ENCODE measurements at regions not wholly inside any gene's neighbourhood (a gene's known extent, or its start where the extent isn't known, plus 50 kb on each side); places are given as distances from the start of the nearest gene placed in this dataset.
"Not testable (repeated sequence)": the region's sequence is repeated elsewhere in the genome, so short reads cannot be mapped to it uniquely, and the experiment has no call there.

DNA sequence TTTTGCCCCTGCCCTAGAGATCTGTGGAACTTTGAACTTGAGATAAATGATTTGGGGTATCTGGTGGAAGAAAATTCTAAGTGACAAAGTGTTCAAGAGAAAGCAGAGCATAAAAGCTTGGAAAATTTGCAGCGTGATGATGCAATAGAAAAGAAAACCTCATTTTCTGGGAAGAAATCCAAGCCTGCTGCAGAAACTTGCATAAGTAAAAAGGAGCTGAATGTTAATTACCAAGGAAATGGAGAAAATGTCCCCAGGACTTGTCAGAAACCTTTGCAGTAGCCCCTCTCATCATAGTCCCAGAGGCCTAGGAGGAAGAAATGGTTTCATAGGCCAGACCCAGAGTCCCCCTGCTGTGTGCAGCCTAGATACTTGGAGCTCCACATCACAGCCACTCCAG is 686.9 kb downstream of the FAM181B start:
- Histone ChIP-seq H3K27ac (ENCODE audit: low read depth, low read length) (no peak overlapping the region), H3K4me1 (ENCODE audit: insufficient read depth, low read length) (no peaks in the 10 kb centered on the region), H3K4me3 (ENCODE audit: low read depth in 1 of 2, low read length in 2 of 2) (no peak overlapping the region)

GRCh38 chr11:82045748-82046457 is 687.8 kb downstream of the FAM181B start:
- Histone ChIP-seq H3K9ac (ENCODE audit: low read length) (no peak overlapping the region), H3K36me3 (ENCODE audit: insufficient read depth, low read length) (no peaks in the 10 kb centered on the region), H3K4me3 (ENCODE audit: low read depth in 1 of 2, low read length in 2 of 2) (no peak overlapping the region), H3K27me3 (ENCODE audit: control insufficient read depth in 1 of 2, insufficient read depth in 2 of 2, low read length in 2 of 2) (no peaks in the 10 kb centered on the region), H3K9me3 (ENCODE audit: low read length) (no peaks in the 10 kb centered on the region), H3K27ac (ENCODE audit: low read depth, low read length) (no peak overlapping the region), H3K4me1 (ENCODE audit: insufficient read depth, low read length) (no peaks in the 10 kb centered on the region)

More for the DNA sequence above, 686.9 kb downstream of the FAM181B start:
- Histone ChIP-seq H3K36me3 (ENCODE audit: insufficient read depth, low read length) (no peaks in the 10 kb centered on the region), H3K27me3 (ENCODE audit: control insufficient read depth in 1 of 2, insufficient read depth in 2 of 2, low read length in 2 of 2) (no peaks in the 10 kb centered on the region), H3K9me3 (ENCODE audit: low read length) (no peaks in the 10 kb centered on the region), H3K9ac (ENCODE audit: low read length) (no peak overlapping the region)

GRCh38 chr11:82043316-82043715 is 690.3 kb downstream of the FAM181B start:
- Histone ChIP-seq H3K9me3 (ENCODE audit: low read length) (no peaks in the 10 kb centered on the region), H3K36me3 (ENCODE audit: insufficient read depth, low read length) (no peaks in the 10 kb centered on the region), H3K4me3 (ENCODE audit: low read depth in 1 of 2, low read length in 2 of 2) (no peak overlapping the region), H3K9ac (ENCODE audit: low read length) (no peak overlapping the region), H3K27ac (ENCODE audit: low read depth, low read length) (no peak overlapping the region), H3K27me3 (ENCODE audit: control insufficient read depth in 1 of 2, insufficient read depth in 2 of 2, low read length in 2 of 2) (no peaks in the 10 kb centered on the region), H3K4me1 (ENCODE audit: insufficient read depth, low read length) (no peaks in the 10 kb centered on the region)

GRCh38 chr11:82041764-82042163 is 691.9 kb downstream of the FAM181B start:
- Histone ChIP-seq H3K27me3 (ENCODE audit: control insufficient read depth in 1 of 2, insufficient read depth in 2 of 2, low read length in 2 of 2) (no peaks in the 10 kb centered on the region), H3K4me1 (ENCODE audit: insufficient read depth, low read length) (no peaks in the 10 kb centered on the region), H3K36me3 (ENCODE audit: insufficient read depth, low read length) (no peaks in the 10 kb centered on the region), H3K4me3 (ENCODE audit: low read depth in 1 of 2, low read length in 2 of 2) (no peak overlapping the region), H3K27ac (ENCODE audit: low read depth, low read length) (no peak overlapping the region), H3K9ac (ENCODE audit: low read length) (no peak overlapping the region), H3K9me3 (ENCODE audit: low read length) (no peaks in the 10 kb centered on the region)

- no peaks in the 10 kb centered on the region for H3K4me1 ChIP-seq (ENCODE audit: insufficient read depth, low read length)
- H3K27ac ChIP-seq (ENCODE audit: low read depth, low read length) = no peak overlapping the region
- no peaks in the 10 kb centered on the region for H3K9me3 ChIP-seq (ENCODE audit: low read length)
- H3K4me3 ChIP-seq (ENCODE audit: low read depth in 1 of 2, low read length in 2 of 2) = no peak overlapping the region
- no peaks in the 10 kb centered on the region for H3K27me3 ChIP-seq (ENCODE audit: control insufficient read depth in 1 of 2, insufficient read depth in 2 of 2, low read length in 2 of 2)
- no peak overlapping the region for H3K9ac ChIP-seq (ENCODE audit: low read length)
- H3K36me3 ChIP-seq (ENCODE audit: insufficient read depth, low read length) = no peaks in the 10 kb centered on the region
Measured at GRCh38 chr11:82038154-82038553, 695.5 kb downstream of the FAM181B start.

DNA sequence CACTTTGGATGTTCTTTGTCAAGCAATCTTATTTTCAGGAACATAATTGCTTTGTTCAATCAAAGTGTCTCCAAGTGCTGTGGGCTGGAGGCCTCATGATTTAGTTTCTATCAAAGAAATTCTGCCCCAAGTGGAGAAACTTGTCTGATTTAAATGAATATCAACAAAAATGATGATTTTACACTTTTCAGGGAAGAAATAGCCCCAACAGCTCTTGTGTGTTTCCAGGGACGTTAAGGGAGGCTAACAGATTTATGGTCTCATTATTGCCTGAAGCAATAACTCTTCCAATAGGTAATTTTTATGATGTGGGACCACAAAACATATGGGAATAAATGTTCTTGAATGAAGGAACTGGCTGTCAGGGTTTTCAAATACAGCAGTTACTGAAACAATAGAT is 699.1 kb downstream of the FAM181B start:
- Histone ChIP-seq H3K27me3 (ENCODE audit: control insufficient read depth in 1 of 2, insufficient read depth in 2 of 2, low read length in 2 of 2) (no peaks in the 10 kb centered on the region), H3K36me3 (ENCODE audit: insufficient read depth, low read length) (no peaks in the 10 kb centered on the region), H3K4me1 (ENCODE audit: insufficient read depth, low read length) (no peaks in the 10 kb centered on the region), H3K4me3 (ENCODE audit: low read depth in 1 of 2, low read length in 2 of 2) (no peak overlapping the region), H3K27ac (ENCODE audit: low read depth, low read length) (no peak overlapping the region), H3K9me3 (ENCODE audit: low read length) (no peaks in the 10 kb centered on the region), H3K9ac (ENCODE audit: low read length) (no peak overlapping the region)

- H3K9me3 ChIP-seq (ENCODE audit: low read length); H3K4me3 ChIP-seq (ENCODE audit: low read depth in 1 of 2, low read length in 2 of 2); H3K9ac ChIP-seq (ENCODE audit: low read length); H3K27ac ChIP-seq (ENCODE audit: low read depth, low read length); H3K27me3 ChIP-seq (ENCODE audit: control insufficient read depth in 1 of 2, insufficient read depth in 2 of 2, low read length in 2 of 2); H3K4me1 ChIP-seq (ENCODE audit: insufficient read depth, low read length); H3K36me3 ChIP-seq (ENCODE audit: insufficient read depth, low read length): not testable (repeated sequence)
Measured at GRCh38 chr11:82027335-82027734, 706.3 kb downstream of the FAM181B start.

DNA sequence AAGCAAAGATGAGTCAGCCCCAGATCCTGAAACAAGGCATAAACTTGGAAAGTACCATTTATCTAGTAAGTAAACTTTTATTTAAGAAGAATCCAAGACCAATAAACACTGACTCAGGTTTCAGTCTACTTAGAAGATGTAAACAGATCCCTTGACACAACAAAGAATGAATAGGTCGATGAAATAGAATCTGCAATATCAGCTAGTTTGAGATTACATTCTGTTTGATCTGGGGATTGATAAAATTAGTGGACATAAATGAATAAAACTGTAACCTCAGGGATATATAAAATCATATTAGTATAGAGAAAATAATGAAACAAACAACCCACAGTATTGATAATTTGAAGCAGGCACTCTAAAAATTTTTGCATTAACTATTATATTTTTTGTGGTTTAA is 708.9 kb downstream of the FAM181B start:
- H3K4me3 ChIP-seq (ENCODE audit: low read depth in 1 of 2, low read length in 2 of 2) = no peak overlapping the region
- H3K27ac ChIP-seq (ENCODE audit: low read depth, low read length) = no peak overlapping the region
- H3K36me3 ChIP-seq (ENCODE audit: insufficient read depth, low read length) = no peaks in the 10 kb centered on the region
- no peaks in the 10 kb centered on the region for H3K9me3 ChIP-seq (ENCODE audit: low read length)
- H3K27me3 ChIP-seq (ENCODE audit: control insufficient read depth in 1 of 2, insufficient read depth in 2 of 2, low read length in 2 of 2) = no peaks in the 10 kb centered on the region
- H3K9ac ChIP-seq (ENCODE audit: low read length) = no peak overlapping the region
- H3K4me1 ChIP-seq (ENCODE audit: insufficient read depth, low read length) = no peaks in the 10 kb centered on the region

DNA sequence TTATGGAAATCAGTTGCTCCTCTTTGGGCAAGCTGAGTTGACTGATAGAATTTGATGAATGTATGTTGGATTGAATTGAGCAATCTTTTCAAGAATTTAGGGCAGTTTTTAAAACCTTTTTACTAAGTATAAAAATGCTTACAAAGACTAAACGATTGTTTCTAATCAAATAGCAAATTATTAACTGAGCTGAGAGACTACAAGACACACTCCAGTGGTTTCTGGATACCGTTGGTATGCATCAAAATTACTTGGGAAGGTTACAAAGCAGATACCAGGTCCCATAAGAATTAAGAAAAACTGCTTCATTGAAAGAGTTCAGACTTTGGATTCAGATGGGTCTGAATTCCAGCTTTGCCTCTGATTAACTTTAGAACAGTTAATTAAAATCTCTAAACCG is 721.4 kb downstream of the FAM181B start:
- Histone ChIP-seq H3K27ac (ENCODE audit: low read depth, low read length) (no peak overlapping the region), H3K9ac (ENCODE audit: low read length) (no peak overlapping the region)

GRCh38 chr11:82009133-82009532 is 724.5 kb downstream of the FAM181B start:
- Histone ChIP-seq H3K36me3 (ENCODE audit: insufficient read depth, low read length) (no peaks in the 10 kb centered on the region), H3K27me3 (ENCODE audit: control insufficient read depth in 1 of 2, insufficient read depth in 2 of 2, low read length in 2 of 2) (no peaks in the 10 kb centered on the region), H3K9ac (ENCODE audit: low read length) (no peak overlapping the region), H3K4me1 (ENCODE audit: insufficient read depth, low read length) (no peaks in the 10 kb centered on the region), H3K27ac (ENCODE audit: low read depth, low read length) (no peak overlapping the region), H3K9me3 (ENCODE audit: low read length) (no peaks in the 10 kb centered on the region), H3K4me3 (ENCODE audit: low read depth in 1 of 2, low read length in 2 of 2) (no peak overlapping the region)

More for the DNA sequence above, 721.4 kb downstream of the FAM181B start:
- Histone ChIP-seq H3K36me3 (ENCODE audit: insufficient read depth, low read length) (no peaks in the 10 kb centered on the region), H3K27me3 (ENCODE audit: control insufficient read depth in 1 of 2, insufficient read depth in 2 of 2, low read length in 2 of 2) (no peaks in the 10 kb centered on the region), H3K4me1 (ENCODE audit: insufficient read depth, low read length) (no peaks in the 10 kb centered on the region), H3K4me3 (ENCODE audit: low read depth in 1 of 2, low read length in 2 of 2) (no peak overlapping the region), H3K9me3 (ENCODE audit: low read length) (no peaks in the 10 kb centered on the region)

DNA sequence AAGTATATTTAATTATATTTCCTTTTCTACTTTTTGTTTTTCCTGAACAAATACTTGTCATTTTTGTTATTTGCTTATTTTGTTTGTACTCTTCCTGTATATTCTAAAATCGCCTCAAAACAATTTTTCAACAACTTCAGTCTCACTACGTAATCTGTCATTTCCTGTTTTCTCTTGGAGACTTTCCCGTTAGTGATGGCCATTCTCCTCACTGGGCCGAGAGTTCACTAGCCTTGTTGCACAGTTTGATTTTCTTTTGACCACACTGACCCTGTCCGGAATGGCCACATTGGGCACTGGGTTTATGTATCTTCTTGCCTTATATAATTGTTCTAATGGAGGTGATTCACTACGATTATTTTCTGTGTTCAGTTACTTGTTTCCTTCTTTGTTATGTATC is 726.1 kb downstream of the FAM181B start:
- Histone ChIP-seq H3K36me3 (ENCODE audit: insufficient read depth, low read length) (no peaks in the 10 kb centered on the region), H3K27ac (ENCODE audit: low read depth, low read length) (no peak overlapping the region), H3K4me3 (ENCODE audit: low read depth in 1 of 2, low read length in 2 of 2) (no peak overlapping the region), H3K27me3 (ENCODE audit: control insufficient read depth in 1 of 2, insufficient read depth in 2 of 2, low read length in 2 of 2) (no peaks in the 10 kb centered on the region), H3K9ac (ENCODE audit: low read length) (no peak overlapping the region), H3K9me3 (ENCODE audit: low read length) (no peaks in the 10 kb centered on the region), H3K4me1 (ENCODE audit: insufficient read depth, low read length) (no peaks in the 10 kb centered on the region)

DNA sequence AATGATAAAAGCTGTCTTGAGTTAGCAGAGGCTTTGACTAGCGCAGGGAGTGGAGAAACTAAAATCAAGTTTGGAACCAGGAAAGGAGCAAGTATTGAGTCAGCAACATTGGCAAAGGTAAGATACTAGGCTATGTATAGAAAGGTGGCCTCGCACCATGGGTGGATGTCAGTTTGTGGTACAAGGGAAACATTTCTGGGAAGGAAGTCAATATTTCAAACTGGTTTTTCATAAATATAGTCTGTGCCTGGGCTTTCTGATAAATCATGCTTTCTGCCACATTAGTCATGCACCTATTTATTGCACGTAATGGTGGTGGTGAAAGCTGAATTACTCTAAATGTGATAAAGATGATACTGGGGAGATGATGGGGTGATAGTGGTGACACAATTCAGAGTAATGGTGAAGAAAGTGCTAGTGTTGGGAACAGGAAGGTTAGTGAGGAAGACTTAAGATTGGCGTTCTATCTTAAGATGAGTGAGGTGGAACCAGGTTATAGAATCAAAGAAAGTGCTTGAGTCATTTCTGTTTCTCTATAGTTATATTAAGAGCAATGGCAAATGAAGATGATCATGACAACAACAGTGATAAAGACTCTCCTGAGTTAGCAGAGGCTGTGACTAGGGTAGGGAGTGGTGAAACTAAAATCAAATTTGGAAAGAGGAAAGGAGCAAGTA is 729.0 kb downstream of the FAM181B start:
- no peak overlapping the region for H3K4me3 ChIP-seq (ENCODE audit: low read depth in 1 of 2, low read length in 2 of 2)
- no peaks in the 10 kb centered on the region for H3K4me1 ChIP-seq (ENCODE audit: insufficient read depth, low read length)
- H3K27ac ChIP-seq (ENCODE audit: low read depth, low read length) = no peak overlapping the region
- H3K27me3 ChIP-seq (ENCODE audit: control insufficient read depth in 1 of 2, insufficient read depth in 2 of 2, low read length in 2 of 2) = no peaks in the 10 kb centered on the region
- H3K9me3 ChIP-seq (ENCODE audit: low read length) = no peaks in the 10 kb centered on the region
- no peak overlapping the region for H3K9ac ChIP-seq (ENCODE audit: low read length)
- no peaks in the 10 kb centered on the region for H3K36me3 ChIP-seq (ENCODE audit: insufficient read depth, low read length)

All from muscle layer of colon (tissue), 2 donors.